ENCODE measurements at regions not wholly inside any gene's neighbourhood (a gene's known extent, or its start where the extent isn't known, plus 50 kb on each side); places are given as distances from the start of the nearest gene placed in this dataset.

DNA sequence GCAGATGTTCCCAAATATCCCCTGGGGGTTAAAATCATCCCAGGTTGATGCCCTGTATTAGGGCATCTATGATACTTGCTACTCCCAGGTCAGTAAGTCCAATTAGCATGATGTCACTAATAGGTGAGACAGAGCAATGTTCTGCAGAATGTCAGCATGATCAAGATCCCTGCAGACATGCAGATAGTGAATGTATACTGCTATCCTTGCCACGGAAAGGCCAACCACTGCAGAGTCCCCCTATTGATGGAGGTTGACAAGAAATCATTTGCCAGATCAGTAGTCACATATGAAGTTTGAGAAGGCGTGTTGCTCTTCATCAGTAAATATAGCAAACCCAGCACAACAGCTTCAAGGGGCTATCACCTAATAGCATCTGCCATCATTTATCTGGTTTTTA is 97.4 kb downstream of the SETD4 start:
- DNase-seq (ENCODE audit: low read depth, low spot score): no peak
- no peak for TF ChIP-seq CTCF (IDR thresholded peaks at IDR 0.05; ENCODE audit: insufficient read depth, low read length, missing control alignments)
- ChIA-PET CTCF (no interaction called here), POLR2A (no interaction called here)
- H3K4me3 ChIP-seq (ENCODE audit: low read depth, low read length): no peak overlapping the region

GRCh38 chr21:35954066-35954465 is 106.3 kb downstream of the SETD4 start:
- H3K4me3 ChIP-seq (ENCODE audit: low read depth, low read length): no peak overlapping the region
- POLR2A ChIA-PET: no interaction called here
- CTCF ChIA-PET: interaction anchor here (1.4 to 1.5 kb wide), 2 partner anchors 14 to 16 kb away, joined by 3 to 6 read pairs; no protein-coding TSS in a partner anchor
- DNase-seq (ENCODE audit: low read depth, low spot score): no peak
- TF ChIP-seq CTCF (IDR thresholded peaks at IDR 0.05; ENCODE audit: insufficient read depth, low read length, missing control alignments): no peak

DNA sequence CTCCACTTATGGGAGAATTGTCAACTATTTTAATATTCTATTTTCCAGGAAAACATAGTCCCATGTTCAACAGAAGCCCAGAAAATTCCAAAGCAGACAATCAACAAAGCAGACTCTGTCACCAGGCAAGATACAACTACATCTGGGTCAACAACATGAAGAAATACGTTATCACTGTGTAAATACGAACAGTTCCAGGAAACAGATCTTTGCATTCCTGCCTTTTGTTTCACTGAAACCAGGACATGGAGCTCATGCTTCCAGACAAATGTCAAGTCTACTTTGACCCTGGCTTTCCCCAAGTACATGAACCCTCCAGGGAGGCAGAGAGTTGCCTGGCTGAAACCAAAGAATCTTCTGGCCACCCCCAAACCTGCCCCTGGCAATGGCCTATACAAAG is 106.7 kb downstream of the SETD4 start:
- POLR2A ChIA-PET: no interaction called here
- CTCF ChIA-PET: interaction anchor here (1.4 to 1.5 kb wide), 2 partner anchors 13 to 16 kb away, joined by 3 to 6 read pairs; no protein-coding TSS in a partner anchor
- no peak for DNase-seq (ENCODE audit: low read depth, low spot score)
- no peak for TF ChIP-seq CTCF (IDR thresholded peaks at IDR 0.05; ENCODE audit: insufficient read depth, low read length, missing control alignments)
- no peak overlapping the region for H3K4me3 ChIP-seq (ENCODE audit: low read depth, low read length)

- TF ChIP-seq CTCF (IDR thresholded peaks at IDR 0.05; ENCODE audit: insufficient read depth, low read length, missing control alignments): no peak
- ChIA-PET POLR2A (no interaction called here), CTCF (interaction anchor here (1.5 kb wide), 1 partner anchor 13 kb away, joined by 6 read pairs; no protein-coding TSS in a partner anchor)
- no peak for DNase-seq (ENCODE audit: low read depth, low spot score)
- no peak overlapping the region for H3K4me3 ChIP-seq (ENCODE audit: low read depth, low read length)
Measured at GRCh38 chr21:35952651-35953340, 107.5 kb downstream of the SETD4 start.

- H3K4me3 ChIP-seq (ENCODE audit: low read depth, low read length): no peak overlapping the region
- TF ChIP-seq CTCF (IDR thresholded peaks at IDR 0.05; ENCODE audit: insufficient read depth, low read length, missing control alignments): no peak
- POLR2A ChIA-PET: no interaction called here
- no peak for DNase-seq (ENCODE audit: low read depth, low spot score)
- CTCF ChIA-PET: interaction anchor here (1.5 to 2.2 kb wide), 2 partner anchors 9 to 82 kb away, joined by 4 to 10 read pairs; no protein-coding TSS in a partner anchor
Measured at GRCh38 chr21:35948982-35949381, 111.3 kb downstream of the SETD4 start.

DNA sequence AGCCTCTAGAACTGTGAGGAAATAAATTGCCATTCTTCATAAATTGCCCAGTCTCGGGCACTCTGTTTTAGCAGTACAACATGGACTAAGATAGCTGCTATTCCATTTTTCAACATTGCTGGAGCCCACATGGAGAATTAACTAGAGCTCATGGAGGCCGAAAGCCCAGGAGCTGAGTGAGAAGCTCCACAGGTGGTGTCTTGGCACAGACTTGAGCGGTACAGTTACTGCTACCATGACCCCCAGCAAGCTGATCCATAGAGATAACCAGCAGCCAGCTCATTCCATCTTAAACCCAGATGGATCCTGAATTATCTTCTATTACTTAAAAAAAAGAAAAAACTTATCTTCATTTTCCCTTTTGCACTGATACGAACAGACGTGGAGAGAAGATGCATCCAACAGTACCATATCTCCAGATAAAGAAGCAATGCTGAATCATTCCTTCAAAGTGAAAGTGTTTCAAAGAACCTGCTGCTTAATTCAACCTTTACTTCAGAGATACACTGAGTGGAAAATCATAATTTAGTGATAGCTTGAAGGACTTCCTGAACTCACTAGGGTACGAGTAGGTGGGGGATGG is 115.1 kb downstream of the SETD4 start:
- no peak for DNase-seq (ENCODE audit: low read depth, low spot score)
- POLR2A ChIA-PET: no interaction called here
- no peak overlapping the region for H3K4me3 ChIP-seq (ENCODE audit: low read depth, low read length)
- CTCF ChIA-PET: interaction anchor here (1.0 kb wide), 1 partner anchor 15 kb away, joined by 3 read pairs; no protein-coding TSS in a partner anchor
- no peak for TF ChIP-seq CTCF (IDR thresholded peaks at IDR 0.05; ENCODE audit: insufficient read depth, low read length, missing control alignments)

All from AG04449 (cell line).